Mesendoderm (in vitro differentiated cells): ENCODE measurements at regions not wholly inside any gene's neighbourhood (a gene's known extent, or its start where the extent isn't known, plus 50 kb on each side); places are given as distances from the start of the nearest gene placed in this dataset.

Experiments used
- DNase-seq: peaks from one replicate; pipeline ENCODE4 v3.0.0; 2013
- H2AK5ac ChIP-seq: 2 replicates; pipeline ENCODE4 v1.6.1; 2013; ENCODE audit warnings: low read length, inconsistent platforms
- H2BK120ac ChIP-seq: 2 replicates; pipeline ENCODE4 v1.6.1; 2013; ENCODE audit warnings: low read depth, mild to moderate bottlenecking, low read length, moderate library complexity, mixed read lengths
- H2BK15ac ChIP-seq: replicated peaks from 2 replicates; pipeline ENCODE4 v1.6.1; 2013; ENCODE audit warnings: low read depth, mild to moderate bottlenecking, moderate library complexity
- H2BK5ac ChIP-seq: 2 replicates; pipeline ENCODE4 v1.6.1; 2013; ENCODE audit warnings: low read length, inconsistent platforms
- H3K18ac ChIP-seq: 2 replicates; pipeline ENCODE4 v1.6.1; 2013; ENCODE audit warnings: mild to moderate bottlenecking, low read length, mixed read lengths
- H3K23ac ChIP-seq: one replicate; pipeline ENCODE4 v1.6.1; 2013; ENCODE audit warnings: low read length
- H3K27ac ChIP-seq: 2 replicates; pipeline ENCODE4 v1.5.1; 2013; ENCODE audit warnings: low read depth, mild to moderate bottlenecking, inconsistent platforms, low read length, moderate library complexity
- H3K27me3 ChIP-seq: 2 replicates; pipeline ENCODE4 v1.6.1; 2013; ENCODE audit warnings: low read length, control low read depth, mild to moderate bottlenecking, inconsistent platforms; ENCODE audit not compliant: insufficient read depth, poor library complexity
- H3K36me3 ChIP-seq: 2 replicates; pipeline ENCODE4 v1.6.1; 2013; ENCODE audit warnings: low read length, inconsistent platforms; ENCODE audit not compliant: control insufficient read depth, insufficient read depth
- H3K4ac ChIP-seq: one replicate; pipeline ENCODE4 v1.6.1; 2013; ENCODE audit warnings: low read depth, mild to moderate bottlenecking, low read length, moderate library complexity
- H3K4me1 ChIP-seq: 2 replicates; pipeline ENCODE4 v1.6.1; 2013; ENCODE audit warnings: low read depth, low read length, inconsistent platforms; ENCODE audit not compliant: control insufficient read depth
- H3K4me2 ChIP-seq: 2 replicates; pipeline ENCODE4 v1.6.1; 2013; ENCODE audit warnings: low read length
- H3K4me3 ChIP-seq: 2 replicates; pipeline ENCODE4 v1.5.1; 2013; ENCODE audit warnings: mild to moderate bottlenecking, low read length
- H3K56ac ChIP-seq: one replicate; pipeline ENCODE4 v1.6.1; 2013; ENCODE audit warnings: low read length
- H3K79me1 ChIP-seq: 2 replicates; pipeline ENCODE4 v1.6.1; 2013; ENCODE audit warnings: low read length, inconsistent platforms
- H3K79me2 ChIP-seq: 2 replicates; pipeline ENCODE4 v1.6.1; 2013; ENCODE audit warnings: mild to moderate bottlenecking, low read length; ENCODE audit not compliant: control insufficient read depth, insufficient read depth
- H3K9ac ChIP-seq: 2 replicates; pipeline ENCODE4 v1.6.1; 2013; ENCODE audit warnings: low read length, inconsistent platforms
- H4K5ac ChIP-seq: one replicate; pipeline ENCODE4 v1.6.1; 2013; ENCODE audit warnings: low read length
- H4K8ac ChIP-seq: one replicate; pipeline ENCODE4 v1.6.1; 2013; ENCODE audit warnings: low read depth, mild to moderate bottlenecking, control low read depth, low read length, moderate library complexity
- WGBS: extraction: QIAGEN DNeasy Blood & Tissue Kit; methylation state at CpG from one replicate; pipeline ENCODE4 v1.1.7; 2013; ENCODE audit warnings: low lambda C conversion rate, missing lambda C conversion rate; ENCODE audit not compliant: insufficient coverage; ENCODE audit errors: extremely low coverage; 5-methylcytosine and 5-hydroxymethylcytosine counted together

DNA sequence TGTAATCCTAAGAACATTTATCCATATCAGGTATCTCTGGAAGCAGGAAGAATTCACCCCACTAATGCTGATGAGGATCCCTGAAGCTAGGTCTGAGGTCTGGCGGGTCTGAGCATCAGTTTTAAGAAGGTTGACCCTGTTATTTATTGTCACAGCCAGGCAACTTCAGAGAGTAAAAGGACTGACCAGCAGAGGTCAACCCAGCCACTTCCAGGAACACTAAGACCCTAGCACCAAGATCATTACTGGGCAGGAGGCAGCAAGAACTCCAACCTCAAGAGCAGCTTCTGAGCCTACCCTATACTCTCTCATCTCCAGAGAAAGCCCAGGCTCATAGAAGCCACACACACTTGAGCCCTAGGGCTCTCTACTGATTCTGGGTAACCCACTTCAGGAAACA, 901.4 kb downstream of the DCDC2C start:
- Histone ChIP-seq H3K27me3 (no peaks in the 10 kb centered on the region), H3K27ac (no peak overlapping the region), H2BK5ac (no peak overlapping the region), H4K8ac (no peak overlapping the region), H3K18ac (no peak overlapping the region), H3K56ac (no peak overlapping the region), H3K23ac (no peak overlapping the region), H2AK5ac (no peak overlapping the region), H3K4me2 (no peak overlapping the region), H3K79me2 (no peaks in the 10 kb centered on the region), H3K79me1 (no peaks in the 10 kb centered on the region), H3K36me3 (no peaks in the 10 kb centered on the region), H4K5ac (no peak overlapping the region), H3K9ac (no peak overlapping the region), H3K4me1 (no peaks in the 10 kb centered on the region), H2BK15ac (no peak overlapping the region), H2BK120ac (no peak overlapping the region), H3K4ac (peak overlapping the region; percentile 12), H3K4me3 (no peak overlapping the region)
- no CpG with 5 or more reads among the region's 1 CpG for WGBS
- DNase-seq, result peak; percentile 70

DNA sequence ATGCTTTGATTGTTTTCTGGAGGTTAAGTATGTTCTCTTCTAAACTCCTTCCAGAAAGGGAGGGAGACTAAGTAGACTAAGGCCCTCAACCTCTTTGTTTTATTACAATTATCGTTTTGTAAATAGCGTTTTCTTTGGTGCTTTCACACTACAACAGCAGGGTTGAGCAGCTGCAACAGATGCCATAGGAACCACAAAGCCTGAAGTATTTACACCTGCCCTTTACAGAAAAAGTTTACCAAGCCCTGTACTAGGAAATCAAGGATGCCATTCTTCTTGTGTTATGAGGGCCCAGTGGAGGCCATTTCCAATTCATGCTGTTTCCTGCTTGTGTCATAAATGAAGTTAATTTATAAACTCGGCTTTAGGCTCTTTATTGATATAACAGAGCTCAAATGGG, 914.8 kb downstream of the DCDC2C start:
- no peaks in the 10 kb centered on the region for H3K36me3 ChIP-seq
- no peak for DNase-seq
- H4K8ac ChIP-seq, result no peak overlapping the region
- no peak overlapping the region for H3K4ac ChIP-seq
- no peak overlapping the region for H4K5ac ChIP-seq
- no peak overlapping the region for H3K56ac ChIP-seq
- H3K4me2 ChIP-seq, result no peak overlapping the region
- H3K79me1 ChIP-seq, result no peaks in the 10 kb centered on the region
- no peak overlapping the region for H3K4me3 ChIP-seq
- no peaks in the 10 kb centered on the region for H3K79me2 ChIP-seq
- H3K27ac ChIP-seq, result no peak overlapping the region
- no peak overlapping the region for H2AK5ac ChIP-seq
- no peaks in the 10 kb centered on the region for H3K4me1 ChIP-seq
- H2BK15ac ChIP-seq, result no peak overlapping the region
- H3K23ac ChIP-seq, result no peak overlapping the region
- no peak overlapping the region for H2BK120ac ChIP-seq
- no peak overlapping the region for H2BK5ac ChIP-seq
- no CpG with 5 or more reads among the region's 3 CpGs for WGBS
- H3K18ac ChIP-seq, result no peak overlapping the region
- no peaks in the 10 kb centered on the region for H3K27me3 ChIP-seq
- no peak overlapping the region for H3K9ac ChIP-seq

DNA sequence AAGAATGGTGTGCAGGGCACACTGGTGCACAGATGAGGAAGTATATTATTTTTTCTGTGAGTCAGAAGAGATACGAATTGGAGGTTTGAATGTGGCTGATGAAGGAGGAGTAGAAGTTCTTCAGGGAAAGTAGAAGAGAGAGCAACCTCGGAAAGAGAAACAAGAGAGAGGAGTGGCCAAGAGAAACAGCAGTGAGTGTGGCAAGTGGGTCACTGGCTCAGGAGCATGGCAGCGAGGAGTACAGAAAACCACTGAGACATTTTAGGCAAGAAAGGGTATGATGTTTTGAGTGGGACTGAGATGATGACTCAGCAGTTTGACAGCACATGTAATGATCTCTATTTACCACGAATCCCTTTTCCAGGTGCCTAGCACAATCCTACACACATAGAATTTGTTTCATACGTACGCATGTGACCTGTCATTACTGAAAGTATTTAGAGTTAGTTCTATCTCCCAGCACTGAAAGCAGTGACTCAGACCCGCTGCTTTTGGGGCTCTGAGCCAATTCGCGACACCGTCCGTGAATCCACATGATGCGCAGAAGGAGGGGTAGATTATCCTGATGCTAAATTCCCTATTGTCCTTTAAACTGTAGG, 915.4 kb downstream of the DCDC2C start:
- Histone ChIP-seq H3K27me3 (no peaks in the 10 kb centered on the region), H2BK120ac (no peak overlapping the region), H3K4me3 (no peak overlapping the region), H4K5ac (no peak overlapping the region), H3K9ac (no peak overlapping the region), H3K56ac (no peak overlapping the region), H3K79me2 (no peaks in the 10 kb centered on the region), H3K23ac (no peak overlapping the region), H3K4me1 (no peaks in the 10 kb centered on the region), H3K36me3 (no peaks in the 10 kb centered on the region), H2BK5ac (no peak overlapping the region), H3K18ac (no peak overlapping the region), H2BK15ac (no peak overlapping the region), H3K4ac (no peak overlapping the region), H3K27ac (no peak overlapping the region), H3K4me2 (no peak overlapping the region), H4K8ac (no peak overlapping the region), H2AK5ac (no peak overlapping the region), H3K79me1 (no peaks in the 10 kb centered on the region)
- no CpG with 5 or more reads among the region's 12 CpGs for WGBS
- DNase-seq, result no peak

DNA sequence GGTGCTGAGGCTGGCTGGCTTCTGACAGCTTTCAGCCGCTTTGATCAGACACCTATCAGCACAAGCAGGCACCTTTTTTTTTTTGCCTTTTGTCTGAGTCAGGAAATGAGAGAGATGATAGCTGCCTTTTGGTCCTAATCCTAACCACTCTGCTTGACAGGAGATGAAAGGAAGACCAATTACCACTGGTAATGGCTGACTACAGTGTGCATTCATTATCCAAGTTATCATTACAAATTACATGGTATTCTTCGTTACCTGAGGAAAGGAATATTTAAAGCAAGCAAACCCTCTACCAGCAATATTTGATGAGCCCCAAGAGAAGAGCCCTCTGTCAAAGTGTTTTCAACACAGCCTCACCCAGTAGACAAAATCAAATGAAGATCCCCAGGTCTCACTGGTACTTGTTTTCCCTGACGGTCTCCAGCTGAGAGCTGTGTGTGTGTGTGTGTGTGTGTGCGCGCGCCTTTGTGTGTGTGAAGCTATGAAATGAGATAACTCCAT, 925.7 kb downstream of the DCDC2C start:
- Histone ChIP-seq H3K36me3 (no peaks in the 10 kb centered on the region), H3K79me2 (no peaks in the 10 kb centered on the region), H2BK15ac (no peak overlapping the region), H3K79me1 (no peaks in the 10 kb centered on the region), H3K9ac (no peak overlapping the region), H2BK5ac (no peak overlapping the region), H3K27ac (no peak overlapping the region), H2BK120ac (no peak overlapping the region), H3K18ac (no peak overlapping the region), H2AK5ac (no peak overlapping the region), H3K4me1 (no peaks in the 10 kb centered on the region), H3K4me3 (no peak overlapping the region), H3K4ac (no peak overlapping the region), H4K5ac (no peak overlapping the region), H3K23ac (no peak overlapping the region), H3K4me2 (no peak overlapping the region), H4K8ac (no peak overlapping the region), H3K56ac (no peak overlapping the region), H3K27me3 (no peaks in the 10 kb centered on the region)
- no CpG with 5 or more reads among the region's 6 CpGs for WGBS
- peak; percentile 40 for DNase-seq

DNA sequence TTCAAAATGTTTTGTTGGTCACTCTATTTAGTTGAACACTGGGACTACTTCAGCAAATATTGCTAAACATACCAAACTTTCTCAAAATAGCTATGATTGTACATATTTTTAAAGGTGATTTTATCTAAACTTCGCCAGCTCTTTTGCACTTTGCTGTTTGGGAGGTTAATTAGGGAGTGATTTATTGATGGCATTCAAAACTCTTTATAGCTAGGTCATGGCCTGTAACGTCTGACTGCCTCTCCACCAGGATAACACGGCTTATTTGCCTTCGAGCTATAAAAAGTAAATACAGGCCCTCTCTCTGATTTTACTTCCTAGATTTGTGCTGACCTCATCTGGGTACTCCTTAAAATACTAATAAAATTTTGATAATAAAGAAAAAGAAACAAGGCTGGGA, 931.9 kb downstream of the DCDC2C start:
- WGBS, result no CpG with 5 or more reads among the region's 4 CpGs
- H3K4ac ChIP-seq, result no peak overlapping the region
- no peak overlapping the region for H3K56ac ChIP-seq
- H2BK15ac ChIP-seq, result no peak overlapping the region
- H3K4me1 ChIP-seq, result no peaks in the 10 kb centered on the region
- H2BK5ac ChIP-seq, result no peak overlapping the region
- no peak overlapping the region for H3K9ac ChIP-seq
- no peak for DNase-seq
- H3K36me3 ChIP-seq, result no peaks in the 10 kb centered on the region
- H3K4me2 ChIP-seq, result no peak overlapping the region
- H3K27ac ChIP-seq, result no peak overlapping the region
- no peaks in the 10 kb centered on the region for H3K27me3 ChIP-seq
- H4K5ac ChIP-seq, result no peak overlapping the region
- H3K18ac ChIP-seq, result no peak overlapping the region
- H2AK5ac ChIP-seq, result no peak overlapping the region
- H2BK120ac ChIP-seq, result no peak overlapping the region
- no peaks in the 10 kb centered on the region for H3K79me2 ChIP-seq
- no peaks in the 10 kb centered on the region for H3K79me1 ChIP-seq
- no peak overlapping the region for H3K4me3 ChIP-seq
- no peak overlapping the region for H3K23ac ChIP-seq
- H4K8ac ChIP-seq, result no peak overlapping the region

DNA sequence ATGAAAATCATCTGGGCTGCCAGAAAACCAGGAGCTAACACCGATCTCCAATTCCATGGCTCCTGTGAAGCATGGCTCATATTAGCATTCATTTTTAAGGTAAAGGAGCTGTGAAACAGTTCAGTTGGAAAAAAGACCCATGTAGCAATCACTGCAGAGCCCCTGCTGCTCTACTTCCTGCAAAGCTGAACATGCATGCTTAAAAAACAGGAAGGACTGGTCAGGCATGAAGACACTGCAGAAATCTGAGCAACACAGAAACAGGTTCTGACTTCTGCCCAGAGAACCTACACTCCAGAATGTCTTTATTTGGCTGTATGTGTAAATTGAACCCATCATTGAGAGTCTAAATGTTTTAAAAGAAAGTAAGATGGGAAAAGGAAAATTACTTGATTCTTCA, 950.6 kb downstream of the DCDC2C start:
- no peaks in the 10 kb centered on the region for H3K27me3 ChIP-seq
- H3K56ac ChIP-seq, result no peak overlapping the region
- no peaks in the 10 kb centered on the region for H3K79me1 ChIP-seq
- H3K4me2 ChIP-seq, result no peak overlapping the region
- H3K27ac ChIP-seq, result no peak overlapping the region
- DNase-seq, result peak; percentile 15
- H4K8ac ChIP-seq, result no peak overlapping the region
- H3K79me2 ChIP-seq, result no peaks in the 10 kb centered on the region
- H3K36me3 ChIP-seq, result no peaks in the 10 kb centered on the region
- no peak overlapping the region for H3K4ac ChIP-seq
- no peak overlapping the region for H2AK5ac ChIP-seq
- H3K9ac ChIP-seq, result no peak overlapping the region
- no peak overlapping the region for H2BK15ac ChIP-seq
- no peak overlapping the region for H4K5ac ChIP-seq
- H3K4me3 ChIP-seq, result no peak overlapping the region
- H3K4me1 ChIP-seq, result no peaks in the 10 kb centered on the region
- H2BK120ac ChIP-seq, result no peak overlapping the region
- WGBS, result no CpG with 5 or more reads among the region's 1 CpG
- H3K18ac ChIP-seq, result no peak overlapping the region
- no peak overlapping the region for H2BK5ac ChIP-seq
- no peak overlapping the region for H3K23ac ChIP-seq
